ENCODE measurements at regions not wholly inside any gene's neighbourhood (a gene's known extent, or its start where the extent isn't known, plus 50 kb on each side); places are given as distances from the start of the nearest gene placed in this dataset.
A peak's percentile ranks its signal among the peaks of the same experiment; 100 is the strongest.

DNA sequence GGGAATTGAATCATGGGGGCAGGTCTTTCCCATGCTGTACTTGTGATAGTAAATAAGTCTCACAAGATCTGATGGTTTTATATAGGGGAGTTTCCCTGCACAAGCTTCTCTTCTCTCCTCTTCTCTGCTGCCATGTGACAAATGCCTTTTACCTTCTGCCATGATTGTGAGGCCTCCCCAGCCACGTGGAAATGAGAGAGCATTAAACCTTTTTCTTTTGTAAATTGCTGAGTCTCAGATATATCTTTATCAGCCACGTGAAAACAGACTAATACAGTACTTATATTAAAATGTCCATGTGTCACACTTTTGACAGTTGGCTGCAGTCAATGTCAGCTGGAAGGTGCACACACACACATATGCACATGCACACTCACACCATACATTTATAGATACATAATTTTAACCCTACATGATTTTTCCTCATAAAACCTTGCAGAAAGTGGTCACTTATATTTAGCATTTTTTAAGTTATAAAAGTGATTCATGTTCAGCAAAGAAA is 128.9 kb downstream of the OTOR start:
- Histone ChIP-seq H3K27me3 (ENCODE audit: control insufficient read depth, insufficient read depth, low read length) (no peaks in the 10 kb centered on the region), H3K9me3 (ENCODE audit: control insufficient read depth, insufficient read depth, low read length) (no peaks in the 10 kb centered on the region), H3K27ac (ENCODE audit: low read depth, low read length) (no peak overlapping the region), H3K4me3 (ENCODE audit: low read depth, low read length) (no peak overlapping the region)
- ChIA-PET CTCF (no interaction called here), POLR2A (no interaction called here)
- DNase-seq (ENCODE audit: low read depth, low spot score): no peak
- TF ChIP-seq, protein P1, sequence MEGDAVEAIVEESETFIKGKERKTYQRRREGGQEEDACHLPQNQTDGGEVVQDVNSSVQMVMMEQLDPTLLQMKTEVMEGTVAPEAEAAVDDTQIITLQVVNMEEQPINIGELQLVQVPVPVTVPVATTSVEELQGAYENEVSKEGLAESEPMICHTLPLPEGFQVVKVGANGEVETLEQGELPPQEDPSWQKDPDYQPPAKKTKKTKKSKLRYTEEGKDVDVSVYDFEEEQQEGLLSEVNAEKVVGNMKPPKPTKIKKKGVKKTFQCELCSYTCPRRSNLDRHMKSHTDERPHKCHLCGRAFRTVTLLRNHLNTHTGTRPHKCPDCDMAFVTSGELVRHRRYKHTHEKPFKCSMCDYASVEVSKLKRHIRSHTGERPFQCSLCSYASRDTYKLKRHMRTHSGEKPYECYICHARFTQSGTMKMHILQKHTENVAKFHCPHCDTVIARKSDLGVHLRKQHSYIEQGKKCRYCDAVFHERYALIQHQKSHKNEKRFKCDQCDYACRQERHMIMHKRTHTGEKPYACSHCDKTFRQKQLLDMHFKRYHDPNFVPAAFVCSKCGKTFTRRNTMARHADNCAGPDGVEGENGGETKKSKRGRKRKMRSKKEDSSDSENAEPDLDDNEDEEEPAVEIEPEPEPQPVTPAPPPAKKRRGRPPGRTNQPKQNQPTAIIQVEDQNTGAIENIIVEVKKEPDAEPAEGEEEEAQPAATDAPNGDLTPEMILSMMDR (IDR thresholded peaks at IDR 0.05; ENCODE audit: low read depth, low read length): no peak

DNA sequence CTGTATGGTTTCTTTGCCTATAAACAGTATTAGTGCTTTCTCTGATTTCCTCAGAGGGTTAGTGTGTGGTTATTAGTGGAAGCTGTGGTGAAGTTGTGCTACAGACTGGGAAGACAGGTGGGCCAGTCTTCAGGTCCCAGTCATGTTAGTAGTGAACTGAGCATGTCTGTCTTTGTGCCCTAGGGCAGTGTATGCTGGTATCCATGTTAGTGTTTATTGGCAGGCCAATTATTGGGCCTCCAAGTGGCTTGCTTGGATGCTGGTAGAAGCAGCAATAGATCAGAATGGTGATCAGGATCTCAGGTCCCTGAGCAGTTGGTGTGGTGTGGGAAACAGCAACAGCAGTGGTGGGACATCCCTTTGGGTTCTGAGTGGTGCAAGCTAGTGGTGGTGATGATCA is 137.6 kb downstream of the OTOR start:
- Histone ChIP-seq H3K27ac (ENCODE audit: low read depth, low read length) (no peak overlapping the region), H3K9me3 (ENCODE audit: control insufficient read depth, insufficient read depth, low read length) (peaks cover 5% of the 10 kb centered on the region; the same call in 1 of the 2 replicates), H3K4me3 (ENCODE audit: low read depth, low read length) (no peak overlapping the region), H3K27me3 (ENCODE audit: control insufficient read depth, insufficient read depth, low read length) (no peaks in the 10 kb centered on the region)
- TF ChIP-seq, protein P1 (IDR thresholded peaks at IDR 0.05; ENCODE audit: low read depth, low read length): no peak
- ChIA-PET CTCF (interaction anchor here (0.6 kb wide), 1 partner anchor 26 kb away, joined by 3 read pairs; no protein-coding TSS in a partner anchor), POLR2A (no interaction called here)
- DNase-seq (ENCODE audit: low read depth, low spot score): no peak

DNA sequence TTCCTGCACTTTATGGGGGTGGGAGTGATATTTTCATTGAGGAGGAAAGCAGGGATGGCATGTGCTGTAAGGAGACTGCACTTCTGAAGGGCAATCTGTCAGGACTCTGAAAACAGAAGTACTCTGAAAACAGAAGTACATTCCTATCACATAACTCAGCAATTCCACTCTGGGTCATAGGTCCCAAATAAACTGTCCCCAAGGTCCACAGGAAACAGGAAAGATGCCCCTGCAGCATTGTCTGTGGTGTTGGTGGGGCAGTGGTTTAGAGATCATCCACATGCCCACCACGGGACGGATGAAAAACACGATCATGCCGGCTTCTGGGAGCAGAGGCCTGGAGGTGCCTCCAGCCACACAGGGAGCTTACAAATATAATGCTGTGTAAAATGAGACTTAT is 150.3 kb downstream of the OTOR start:
- no peak overlapping the region for H3K4me3 ChIP-seq (ENCODE audit: low read depth, low read length)
- CTCF ChIA-PET: no interaction called here
- TF ChIP-seq, protein P1 (IDR thresholded peaks at IDR 0.05; ENCODE audit: low read depth, low read length): no peak
- H3K9me3 ChIP-seq (ENCODE audit: control insufficient read depth, insufficient read depth, low read length): no peaks in the 10 kb centered on the region
- POLR2A ChIA-PET: no interaction called here
- DNase-seq (ENCODE audit: low read depth, low spot score): no peak
- H3K27ac ChIP-seq (ENCODE audit: low read depth, low read length): no peak overlapping the region
- H3K27me3 ChIP-seq (ENCODE audit: control insufficient read depth, insufficient read depth, low read length): no peaks in the 10 kb centered on the region

DNA sequence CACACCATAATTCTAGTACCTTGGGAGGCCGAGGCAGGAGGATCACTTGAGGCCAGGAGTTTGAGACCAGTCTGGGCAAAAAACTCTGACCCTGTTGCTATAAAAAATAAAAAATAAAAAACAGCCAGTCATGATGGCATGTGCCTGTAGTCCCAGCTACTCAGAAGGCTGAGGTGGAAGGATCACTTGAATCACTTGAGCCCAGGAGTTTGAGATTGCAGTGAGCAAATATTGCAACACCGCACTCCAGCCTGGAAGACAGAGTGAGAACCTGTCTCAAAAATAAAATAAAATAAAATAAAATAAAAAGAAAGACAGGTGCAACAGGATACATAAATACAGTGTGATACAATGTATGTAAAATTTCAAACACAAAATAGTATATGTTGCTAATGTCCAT is 154.5 kb downstream of the OTOR start:
- POLR2A ChIA-PET: no interaction called here
- H3K4me3 ChIP-seq (ENCODE audit: low read depth, low read length): no peak overlapping the region

DNA sequence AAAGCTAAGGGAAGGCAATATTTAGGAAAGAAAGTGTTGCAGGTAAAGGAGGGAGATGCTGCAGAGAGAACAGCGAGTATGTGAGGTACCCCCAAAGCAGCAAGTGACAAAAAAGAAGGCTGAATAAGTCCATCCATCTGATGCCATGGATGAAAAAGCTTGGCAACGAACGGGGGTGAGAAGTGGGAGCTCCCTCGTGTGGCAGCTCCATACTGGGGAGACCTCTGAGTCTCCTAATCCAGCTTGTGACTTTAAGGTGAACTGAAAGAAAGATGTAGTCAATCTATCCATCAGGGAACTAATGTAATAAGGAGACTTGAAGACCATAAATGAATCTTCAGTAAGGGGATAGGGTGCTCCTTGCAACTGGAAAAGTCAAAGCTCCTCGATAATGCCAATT is 156.6 kb downstream of the OTOR start:
- CTCF ChIA-PET: interaction anchor here (0.6 to 1.6 kb wide), 8 partner anchors 9 to 1081 kb away, joined by 3 to 6 read pairs (median 3); no protein-coding TSS in a partner anchor
- TF ChIP-seq, protein P1 (IDR thresholded peaks at IDR 0.05; ENCODE audit: low read depth, low read length): peak; percentile 15; the same call in 1 of the 2 replicates
- DNase-seq (ENCODE audit: low read depth, low spot score): no peak

More for the DNA sequence above, 154.5 kb downstream of the OTOR start:
- no peaks in the 10 kb centered on the region for H3K9me3 ChIP-seq (ENCODE audit: control insufficient read depth, insufficient read depth, low read length)
- H3K27ac ChIP-seq (ENCODE audit: low read depth, low read length): no peak overlapping the region
- TF ChIP-seq, protein P1 (IDR thresholded peaks at IDR 0.05; ENCODE audit: low read depth, low read length): no peak
- CTCF ChIA-PET: interaction anchor here (1.1 kb wide), 1 partner anchor 101 kb away, joined by 3 read pairs; no protein-coding TSS in a partner anchor
- DNase-seq (ENCODE audit: low read depth, low spot score): no peak
- no peaks in the 10 kb centered on the region for H3K27me3 ChIP-seq (ENCODE audit: control insufficient read depth, insufficient read depth, low read length)

More for the DNA sequence above, 156.6 kb downstream of the OTOR start:
- H3K27ac ChIP-seq (ENCODE audit: low read depth, low read length): no peak overlapping the region
- no peaks in the 10 kb centered on the region for H3K9me3 ChIP-seq (ENCODE audit: control insufficient read depth, insufficient read depth, low read length)
- no peak overlapping the region for H3K4me3 ChIP-seq (ENCODE audit: low read depth, low read length)
- H3K27me3 ChIP-seq (ENCODE audit: control insufficient read depth, insufficient read depth, low read length): no peaks in the 10 kb centered on the region
- POLR2A ChIA-PET: no interaction called here
